K562 (cell line): ENCODE measurements at regions not wholly inside any gene's neighbourhood (a gene's known extent, or its start where the extent isn't known, plus 50 kb on each side); places are given as distances from the start of the nearest gene placed in this dataset.

Source experiments
- ATAC-seq: fragments of 200-7000 bp; cut with Tn5 transposase; 3 replicates; pipeline ENCODE4 v1.9.1; 2020; ENCODE audit warnings: moderate library complexity
- BruUV-seq: library from RNA; stranded (reverse); fragments of 400-500 nt; replicated peaks from 2 replicates; lab custom pipeline; 2021; lab: Mats Ljungman, UMichigan
- CTCF ChIA-PET: fragments of 300-600 bp; formaldehyde crosslinking; extraction: SDS; loops from one replicate; lab custom pipeline; 2021; ENCODE audit warnings: low intra/inter-chr PET ratio; lab: Yijun Ruan, JAX
- POLR2A ChIA-PET: fragments of 300-600, 350-650 bp; sonication (Branson Sonifier 250); formaldehyde crosslinking; extraction: SDS; loops from one replicate; lab custom pipeline; 2021; ENCODE audit warnings: antibody characterized with exemption, inconsistent platforms; lab: Yijun Ruan, JAX
- DNase-seq, 4 experiments: peaks; one replicate each; pipeline versions ENCODE4 v3.0.0 to v3.0.0-alpha.2; 2011 to 2018; ENCODE audit warnings: low spot score in 3 of 4, mixed read lengths in 3 of 4; ENCODE audit errors: extremely low read depth in 1 of 4
- FAIRE-seq: peaks from 2 replicates; lab custom pipeline; 2011; peaks lifted over from hg19 to GRCh38; lab: Jason Lieb, UNC
- H2AFZ ChIP-seq: 2 replicates; pipeline ENCODE4 v1.6.0; 2011; ENCODE audit warnings: low read depth, low read length, control low read depth, inconsistent platforms
- H3K27ac ChIP-seq: fragments of 200-600 bp; 3 replicates; pipeline ENCODE4 v1.8.0; 2011; ENCODE audit warnings: low read depth, mild to moderate bottlenecking, control low read depth, inconsistent platforms, low read length, moderate library complexity, mixed read lengths; ENCODE audit errors: extremely low read depth
- H3K27me3 ChIP-seq, 2 experiments: fragments of 300-600 bp in 1 of 2; 2 replicates in 1 of 2; 3 replicates in 1 of 2; pipeline versions ENCODE4 v1.6.0 to v1.8.0; 2011; ENCODE audit warnings: inconsistent platforms in 2 of 2, low read length in 2 of 2, mild to moderate bottlenecking in 1 of 2, mixed read lengths in 1 of 2, moderate library complexity in 1 of 2; ENCODE audit not compliant: control insufficient read depth in 2 of 2, insufficient read depth in 2 of 2
- H3K36me3 ChIP-seq: fragments of 300-600 bp; 3 replicates; pipeline ENCODE4 v1.8.0; 2011; ENCODE audit warnings: mild to moderate bottlenecking, low read length, inconsistent platforms; ENCODE audit not compliant: control insufficient read depth, insufficient read depth
- H3K4me1 ChIP-seq, 2 experiments: fragments of 200-600 bp in 1 of 2; replicated peaks in 1 of 2; 2 replicates in 1 of 2; 3 replicates in 1 of 2; pipeline versions ENCODE4 v1.5.1 to v1.8.0; 2011; ENCODE audit warnings: inconsistent platforms in 2 of 2, low read length in 2 of 2, mild to moderate bottlenecking in 1 of 2, mixed read lengths in 1 of 2, moderate library complexity in 1 of 2; ENCODE audit not compliant: control insufficient read depth in 2 of 2, insufficient read depth in 2 of 2
- H3K4me2 ChIP-seq: 2 replicates; pipeline ENCODE4 v1.6.1; 2011; ENCODE audit warnings: low read length, control low read depth, inconsistent platforms, mixed read lengths; ENCODE audit not compliant: insufficient read depth
- H3K4me3 ChIP-seq: fragments of 200-600 bp; sonication (generic), shearing (Covaris generic); 2 replicates; pipeline ENCODE4 v1.5.1; 2016; ENCODE audit warnings: control low read depth, inconsistent platforms
- H3K79me2 ChIP-seq: fragments of 200-600 bp; 3 replicates; pipeline ENCODE4 v1.8.0; 2011; ENCODE audit warnings: low read length, inconsistent platforms; ENCODE audit not compliant: control insufficient read depth, insufficient read depth
- H3K9ac ChIP-seq, 2 experiments: 2 replicates each; pipeline versions ENCODE4 v1.6.0 to v1.6.1; 2011; ENCODE audit warnings: low read depth in 2 of 2, low read length in 2 of 2, control low read depth in 1 of 2, inconsistent platforms in 1 of 2, mild to moderate bottlenecking in 1 of 2, mixed read lengths in 1 of 2; ENCODE audit not compliant: insufficient read depth in 1 of 2
- H3K9me1 ChIP-seq: one replicate; pipeline ENCODE4 v1.6.0; 2011; ENCODE audit warnings: inconsistent platforms, mild to moderate bottlenecking, low read length, moderate library complexity; ENCODE audit not compliant: control insufficient read depth, insufficient read depth
- H3K9me3 ChIP-seq: replicated peaks from 2 replicates; pipeline ENCODE4 v1.5.1; 2011; ENCODE audit warnings: low read depth, low read length, inconsistent platforms; ENCODE audit not compliant: control insufficient read depth, insufficient read depth
- H4K20me1 ChIP-seq: replicated peaks from 2 replicates; pipeline ENCODE4 v1.6.1; 2011; ENCODE audit warnings: low read length, inconsistent platforms, mixed read lengths; ENCODE audit not compliant: control insufficient read depth, insufficient read depth
- ATF7 ChIP-seq: fragments of 450-650 bp; IDR thresholded peaks from 2 replicates; pipeline ENCODE4 v1.7.1; 2014; ENCODE audit warnings: mild to moderate bottlenecking, moderate library complexity
- EZH2 ChIP-seq: IDR thresholded peaks from 2 replicates; pipeline ENCODE4 v1.6.1; 2012; ENCODE audit warnings: low read depth, mild to moderate bottlenecking, inconsistent platforms, low read length, borderline replicate concordance
- FOS ChIP-seq: IDR thresholded peaks from 3 replicates; pipeline ENCODE4 v1.6.1; 2011; ENCODE audit not compliant: insufficient read length; ENCODE audit errors: extremely low read depth
- GATAD2B ChIP-seq: fragments of 450-650 bp; IDR thresholded peaks from 2 replicates; pipeline ENCODE4 v1.6.1; 2017; ENCODE audit warnings: mild to moderate bottlenecking, borderline replicate concordance
- HEY1 ChIP-seq: fragments of 250-450 bp; sonication (Bioruptor Pico); IDR thresholded peaks from 2 replicates; pipeline ENCODE4 v1.5.0; 2020; ENCODE audit warnings: mild to moderate bottlenecking, moderate library complexity, borderline replicate concordance
- KDM1A ChIP-seq, 2 experiments: fragments of 450-650 bp; IDR thresholded peaks; 2 replicates each; pipeline ENCODE4 v1.6.1; 2016; ENCODE audit warnings: mild to moderate bottlenecking in 2 of 2
- L3MBTL2 ChIP-seq: fragments of 450-650 bp; IDR thresholded peaks from 2 replicates; pipeline ENCODE4 v1.6.1; 2016; ENCODE audit warnings: mild to moderate bottlenecking, moderate library complexity
- NR2F6 ChIP-seq: fragments of 450-650 bp; formaldehyde crosslinking; IDR thresholded peaks from 2 replicates; pipeline ENCODE4 v1.4.0; 2020; ENCODE audit warnings: mild to moderate bottlenecking
- POLR2AphosphoS2 ChIP-seq: IDR thresholded peaks from 2 replicates; pipeline ENCODE4 v1.6.1; 2012; ENCODE audit warnings: low read length, improper control_type of control experiment
- SMAD3 ChIP-seq: fragments of 450-650 bp; formaldehyde crosslinking; conservative IDR thresholded peaks from 2 replicates; pipeline ENCODE4 v1.4.0; 2020; ENCODE audit warnings: mild to moderate bottlenecking
- TAF1 ChIP-seq: IDR thresholded peaks from 2 replicates; pipeline ENCODE4 v1.6.1; 2011; ENCODE audit warnings: mild to moderate bottlenecking, low read length, moderate library complexity; ENCODE audit not compliant: insufficient read depth, control insufficient read depth, severe bottlenecking; ENCODE audit errors: extremely low read depth
- TARDBP ChIP-seq: fragments of 450-650 bp; IDR thresholded peaks from 2 replicates; pipeline ENCODE4 v1.6.1; 2016
- YY1 ChIP-seq, 3 experiments: IDR thresholded peaks; 2 replicates each; pipeline ENCODE4 v1.6.1; 2011; ENCODE audit warnings: low read length in 2 of 3, mild to moderate bottlenecking in 2 of 3, moderate library complexity in 2 of 3, borderline replicate concordance in 1 of 3, control low read depth in 1 of 3, low read depth in 1 of 3; ENCODE audit not compliant: insufficient read depth in 3 of 3, insufficient replicate concordance in 2 of 3, control insufficient read depth in 1 of 3, insufficient read length in 1 of 3; ENCODE audit errors: extremely low read depth in 1 of 3
- ZNF507 ChIP-seq: conservative IDR thresholded peaks from 2 replicates; pipeline ENCODE4 v1.6.1; 2017; ENCODE audit warnings: missing genetic modification characterization, missing compliant biosample characterization
- WGBS: fragments of 100-300 bp; shearing (Covaris generic); methylation state at CpG from one replicate; pipeline ENCODE4 v1.1.6; 2016; ENCODE audit warnings: low coverage, mixed read lengths; ENCODE audit not compliant: insufficient coverage; ENCODE audit errors: missing lambda C conversion rate; 5-methylcytosine and 5-hydroxymethylcytosine counted together
- in situ Hi-C: fragments of 300-500 bp; cut with MboI; formaldehyde crosslinking; loops from 4 replicates; pipeline ENCODE4 v1.15.0; 2018; ENCODE audit warnings: inconsistent platforms, mixed read lengths
- intact Hi-C: fragments of 100-400 bp; cut with micrococcal nuclease; formaldehyde crosslinking; loops from 2 replicates; pipeline ENCODE4 v1.14.2; 2022
- TF ChIP-seq, protein P1 (sequence below): fragments of 250-450 bp; sonication (Bioruptor Pico); IDR thresholded peaks from 2 replicates; pipeline ENCODE4 v1.8.0; 2021; ENCODE audit warnings: moderate library complexity, mild to moderate bottlenecking, inconsistent platforms

DNA sequence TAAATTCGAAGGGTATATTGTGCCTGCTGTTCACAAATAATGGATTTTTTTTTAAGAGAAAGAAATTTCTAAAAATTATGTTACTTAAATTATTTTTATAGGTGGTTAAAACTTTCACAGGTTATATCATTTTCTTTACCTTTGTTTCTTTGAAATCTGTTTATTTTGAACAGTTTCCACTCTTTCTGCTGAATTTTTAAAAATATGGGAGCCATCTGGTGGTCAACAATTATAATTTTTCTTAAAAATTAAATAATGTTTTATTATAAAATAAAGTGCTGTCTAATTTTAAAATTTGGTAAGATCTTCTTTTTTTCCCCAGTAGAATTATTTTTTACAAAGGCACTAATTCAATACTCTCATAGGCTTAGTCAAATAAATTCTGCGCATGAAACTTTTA lies 263.9 kb downstream of the ETV1 start:
- CTCF ChIA-PET, result no interaction called here
- no peaks in the 10 kb centered on the region for H3K36me3 ChIP-seq
- 9% methylated on average over 2 of the region's 2 CpGs for WGBS
- no peak overlapping the region for H3K4me3 ChIP-seq
- TF ChIP-seq FOS (no peak), ATF7 (no peak), NR2F6 (CRISPR knock-in tag) (no peak), L3MBTL2 (no peak)
- H3K4me2 ChIP-seq, result no peak overlapping the region
- DNase-seq, result no peak
- BruUV-seq, result no TSS peak
- H3K27me3 ChIP-seq, result no peaks in the 10 kb centered on the region
- H3K27ac ChIP-seq, result no peak overlapping the region
- intact Hi-C loops, result no loop called here
- no peak for FAIRE-seq
- no peak overlapping the region for H3K9ac ChIP-seq
- no peaks in the 10 kb centered on the region; the same call in 1 of the 2 replicates for H3K9me3 ChIP-seq
- no peaks in the 10 kb centered on the region for H3K9me1 ChIP-seq
- POLR2A ChIA-PET, result no interaction called here
- H2AFZ ChIP-seq, result no peak overlapping the region
- no peaks in the 10 kb centered on the region for H3K79me2 ChIP-seq
- H3K4me1 ChIP-seq, result no peaks in the 10 kb centered on the region
- no peaks in the 10 kb centered on the region for H4K20me1 ChIP-seq
- in situ Hi-C loops, result no loop called here
- ATAC-seq, result no peak

DNA sequence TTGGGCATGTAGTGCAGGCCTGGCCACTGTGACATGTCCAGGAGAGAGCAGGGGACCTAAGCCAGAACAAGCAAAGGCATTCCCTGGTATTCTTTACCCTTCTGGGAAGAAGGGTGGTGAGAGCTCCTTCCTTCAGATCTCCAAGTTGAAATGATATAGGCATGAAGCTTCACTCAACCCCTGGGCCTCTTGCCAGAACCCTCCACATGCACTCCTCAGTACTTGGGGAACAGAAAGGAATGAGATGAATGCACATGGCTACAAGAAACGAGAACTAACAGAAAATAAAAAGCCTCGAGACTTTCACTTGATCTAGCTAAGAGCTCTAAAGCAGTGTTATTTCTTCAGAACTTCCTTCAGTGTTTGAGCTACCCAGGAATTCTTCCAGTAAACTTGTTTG lies 262.2 kb downstream of the ETV1 start:
- no peaks in the 10 kb centered on the region for H3K79me2 ChIP-seq
- H3K27ac ChIP-seq, result no peak overlapping the region
- FAIRE-seq, result no peak
- ATAC-seq, result no peak
- ChIA-PET POLR2A (no interaction called here), CTCF (no interaction called here)
- DNase-seq, result no peak
- no TSS peak for BruUV-seq
- no peaks in the 10 kb centered on the region for H4K20me1 ChIP-seq
- no peak overlapping the region for H3K4me3 ChIP-seq
- no peaks in the 10 kb centered on the region for H3K36me3 ChIP-seq
- H3K4me2 ChIP-seq, result no peak overlapping the region
- WGBS, result 0% methylated on average over 2 of the region's 2 CpGs
- in situ Hi-C loops (no loop called here), intact Hi-C loops (no loop called here)
- H3K27me3 ChIP-seq, result no peaks in the 10 kb centered on the region
- no peaks in the 10 kb centered on the region for H3K9me1 ChIP-seq
- H3K9ac ChIP-seq, result no peak overlapping the region
- no peaks in the 10 kb centered on the region; the same call in 1 of the 2 replicates for H3K9me3 ChIP-seq
- no peaks in the 10 kb centered on the region for H3K4me1 ChIP-seq
- TF ChIP-seq HEY1, result no peak
- TF ChIP-seq EZH2, result no peak
- no peak for TF ChIP-seq GATAD2B
- no peak for TF ChIP-seq TAF1
- TF ChIP-seq KDM1A (IDR thresholded peaks at IDR 0.05), result no peak
- no peak for TF ChIP-seq TARDBP
- no peak for TF ChIP-seq ZNF507 (tag)
- TF ChIP-seq YY1 (IDR thresholded peaks at IDR 0.05; ENCODE audit: borderline replicate concordance in 1 of 3, control insufficient read depth in 1 of 3, extremely low read depth in 1 of 3, insufficient read depth in 3 of 3, insufficient read length in 1 of 3, insufficient replicate concordance in 2 of 3, low read depth in 1 of 3, low read length in 2 of 3), result no peak
- no peak for TF ChIP-seq SMAD3 (CRISPR knock-in tag)
- TF ChIP-seq POLR2AphosphoS2, result no peak
- TF ChIP-seq, protein P1, sequence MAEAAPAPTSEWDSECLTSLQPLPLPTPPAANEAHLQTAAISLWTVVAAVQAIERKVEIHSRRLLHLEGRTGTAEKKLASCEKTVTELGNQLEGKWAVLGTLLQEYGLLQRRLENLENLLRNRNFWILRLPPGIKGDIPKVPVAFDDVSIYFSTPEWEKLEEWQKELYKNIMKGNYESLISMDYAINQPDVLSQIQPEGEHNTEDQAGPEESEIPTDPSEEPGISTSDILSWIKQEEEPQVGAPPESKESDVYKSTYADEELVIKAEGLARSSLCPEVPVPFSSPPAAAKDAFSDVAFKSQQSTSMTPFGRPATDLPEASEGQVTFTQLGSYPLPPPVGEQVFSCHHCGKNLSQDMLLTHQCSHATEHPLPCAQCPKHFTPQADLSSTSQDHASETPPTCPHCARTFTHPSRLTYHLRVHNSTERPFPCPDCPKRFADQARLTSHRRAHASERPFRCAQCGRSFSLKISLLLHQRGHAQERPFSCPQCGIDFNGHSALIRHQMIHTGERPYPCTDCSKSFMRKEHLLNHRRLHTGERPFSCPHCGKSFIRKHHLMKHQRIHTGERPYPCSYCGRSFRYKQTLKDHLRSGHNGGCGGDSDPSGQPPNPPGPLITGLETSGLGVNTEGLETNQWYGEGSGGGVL, result no peak
- H2AFZ ChIP-seq, result no peak overlapping the region
